HG03103 (cell line): ENCODE measurements at regions not wholly inside any gene's neighbourhood (a gene's known extent, or its start where the extent isn't known, plus 50 kb on each side); places are given as distances from the start of the nearest gene placed in this dataset.
"Not testable (repeated sequence)": the region's sequence is repeated elsewhere in the genome, so short reads cannot be mapped to it uniquely, and the experiment has no call there.

Experiments
- ATAC-seq: cut with Tn5 transposase; IDR thresholded peaks from one replicate; pipeline ENCODE4 v1.9.1; 2021; ENCODE audit warnings: low read depth; ENCODE audit not compliant: unreplicated experiment

DNA sequence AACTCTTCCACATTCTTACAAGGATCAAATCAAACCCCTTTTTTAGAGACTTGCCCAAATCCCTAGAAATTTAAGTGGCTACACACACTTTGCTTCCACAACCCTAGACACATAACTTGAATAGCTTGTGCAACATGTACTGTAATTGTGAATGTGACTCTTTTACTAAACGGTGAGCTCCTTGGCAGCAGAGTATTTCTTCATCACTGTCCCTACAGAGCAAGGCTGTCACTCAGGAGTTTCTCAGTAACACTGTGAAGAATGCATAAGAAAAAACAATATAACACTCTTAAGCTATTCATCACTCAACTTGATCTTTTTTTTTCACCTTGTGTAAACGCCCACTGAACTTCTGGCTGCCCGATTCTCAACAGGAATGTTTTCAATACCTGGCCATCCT lies 53.8 kb upstream of the ADAMTS18 start:
- ATAC-seq = no peak

- no peak for ATAC-seq
Measured at GRCh38 chr16:77491091-77491490, 56.3 kb upstream of the ADAMTS18 start.

GRCh38 chr16:77496934-77497333 lies 62.1 kb upstream of the ADAMTS18 start:
- ATAC-seq = no peak

GRCh38 chr16:77499373-77500285 lies 64.8 kb upstream of the ADAMTS18 start:
- no peak for ATAC-seq

GRCh38 chr16:77500286-77500598 lies 65.4 kb upstream of the ADAMTS18 start:
- no peak for ATAC-seq

- no peak for ATAC-seq
Measured at GRCh38 chr16:77500934-77501664, 66.3 kb upstream of the ADAMTS18 start.

- ATAC-seq = no peak
Measured at GRCh38 chr16:77502448-77502847, 67.6 kb upstream of the ADAMTS18 start.

DNA sequence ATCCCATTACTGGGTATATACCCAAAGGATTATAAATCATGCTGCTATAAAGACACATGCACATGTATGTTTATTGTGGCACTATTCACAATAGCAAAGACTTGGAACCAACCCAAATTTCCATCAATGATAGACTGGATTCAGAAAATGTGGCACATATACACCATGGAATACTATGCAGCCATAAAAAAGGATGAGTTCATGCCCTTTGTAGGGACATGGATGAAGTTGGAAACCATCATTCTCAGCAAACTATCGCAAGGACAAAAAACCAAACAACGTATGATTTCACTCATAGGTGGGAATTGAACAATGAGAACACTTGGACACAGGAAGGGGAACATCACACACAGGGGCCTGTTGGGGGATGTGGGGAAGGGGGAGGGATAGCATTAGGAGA lies 71.7 kb upstream of the ADAMTS18 start:
- not testable (repeated sequence) for ATAC-seq

GRCh38 chr16:77509051-77509450 lies 74.2 kb upstream of the ADAMTS18 start:
- ATAC-seq = no peak

GRCh38 chr16:77509796-77510195 lies 75.0 kb upstream of the ADAMTS18 start:
- ATAC-seq = no peak

DNA sequence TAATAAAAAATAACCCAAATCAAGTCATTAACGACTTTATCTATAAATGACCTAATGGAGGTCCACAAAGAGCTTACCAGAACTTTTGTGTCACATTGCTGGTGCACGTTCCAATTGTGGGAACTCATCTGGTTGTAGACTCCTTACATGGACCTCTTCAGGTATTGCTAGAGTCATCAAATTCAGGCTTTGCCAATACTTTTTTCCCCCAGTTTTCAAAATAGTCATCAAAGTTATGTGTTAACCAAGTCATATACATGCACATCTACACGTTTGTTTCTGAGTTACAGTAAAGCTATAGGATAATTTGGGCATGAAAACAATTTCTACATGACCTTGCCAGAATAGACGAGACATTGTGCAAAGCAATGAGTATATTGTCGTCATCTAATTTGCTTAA lies 76.2 kb upstream of the ADAMTS18 start:
- ATAC-seq = no peak

DNA sequence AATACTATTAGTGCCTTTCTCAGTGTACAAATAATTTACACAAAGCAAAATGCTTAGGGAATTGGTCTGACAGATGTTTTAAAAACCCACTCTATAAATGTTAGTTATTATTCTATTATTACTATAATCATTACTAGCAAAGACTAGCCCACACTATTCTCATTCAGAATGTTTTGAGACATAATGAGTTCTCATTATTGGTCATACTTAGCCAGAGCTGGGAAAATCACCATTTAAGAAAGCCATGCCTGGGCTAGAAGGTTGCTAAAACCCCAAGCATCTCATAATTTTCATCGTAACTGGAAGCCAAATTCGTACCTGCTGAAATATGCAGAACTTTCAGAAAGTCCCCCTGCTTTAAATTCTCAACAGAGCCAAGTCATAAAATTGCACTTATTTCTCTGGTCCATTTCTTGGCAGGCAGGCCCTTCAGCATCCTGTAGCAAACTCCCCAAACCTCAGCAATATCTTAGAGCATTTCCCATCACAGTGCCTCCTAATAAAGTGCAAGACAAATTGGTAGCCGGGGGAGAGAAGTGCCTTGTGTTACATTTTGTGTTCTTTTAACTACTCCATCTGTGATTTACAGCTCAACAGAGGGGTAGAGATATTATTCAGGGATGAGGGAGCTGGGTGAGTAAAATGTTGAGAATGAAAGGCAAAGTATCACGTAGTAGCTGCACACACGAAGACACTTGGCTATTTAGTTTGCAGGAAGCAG lies 79.8 kb upstream of the ADAMTS18 start:
- ATAC-seq = no peak

GRCh38 chr16:77525226-77525625 lies 90.4 kb upstream of the ADAMTS18 start:
- ATAC-seq = not testable (repeated sequence)

- ATAC-seq = no peak
Measured at GRCh38 chr16:77531752-77532151, 96.9 kb upstream of the ADAMTS18 start.

- ATAC-seq = no peak
Measured at GRCh38 chr16:77536809-77537208, 102.0 kb upstream of the ADAMTS18 start.

- no peak for ATAC-seq
Measured at GRCh38 chr16:77539421-77540034, 104.7 kb upstream of the ADAMTS18 start.

- ATAC-seq = no peak
Measured at GRCh38 chr16:77540646-77541045, 105.8 kb upstream of the ADAMTS18 start.

DNA sequence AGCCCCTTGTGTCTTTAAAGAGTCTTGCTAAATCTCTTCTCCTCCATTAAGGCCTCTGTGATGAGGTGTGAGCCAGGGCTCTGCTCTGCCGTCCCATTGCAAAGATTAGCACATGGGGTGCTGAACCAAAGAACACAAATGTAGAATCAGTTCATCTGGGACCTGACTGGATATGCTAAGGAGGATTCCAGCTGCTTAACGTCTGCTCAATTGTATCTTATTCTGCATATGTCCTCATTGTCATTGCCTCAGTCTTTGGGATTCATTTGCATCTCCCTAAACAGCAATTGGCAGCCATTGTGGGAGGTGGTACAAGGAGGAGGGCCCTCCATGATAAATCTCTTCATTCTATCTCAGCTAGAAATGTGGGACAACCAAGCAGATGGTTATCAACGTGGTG lies 106.3 kb upstream of the ADAMTS18 start:
- ATAC-seq = no peak

GRCh38 chr16:77548151-77548550 lies 113.3 kb upstream of the ADAMTS18 start:
- no peak for ATAC-seq

- no peak for ATAC-seq
Measured at GRCh38 chr16:77548766-77549165, 113.9 kb upstream of the ADAMTS18 start.

DNA sequence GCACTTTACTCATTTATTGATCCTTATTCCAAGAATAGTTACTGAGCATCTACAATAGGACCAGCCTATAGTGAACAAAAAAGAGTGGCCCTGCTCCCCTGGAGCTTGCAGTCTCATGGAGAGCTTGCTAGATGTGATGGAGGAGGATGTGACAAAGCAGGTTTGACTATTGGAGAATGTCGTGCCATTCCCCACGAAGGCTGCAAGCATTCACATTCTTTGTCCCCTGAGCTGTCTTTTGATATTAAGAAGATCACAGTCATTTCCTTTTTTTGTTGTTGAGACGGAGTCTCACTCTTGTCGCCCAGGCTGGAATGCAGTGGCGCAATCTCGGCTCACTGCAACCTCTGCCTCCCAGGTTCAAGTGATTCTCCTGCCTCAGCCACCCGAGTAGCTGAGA lies 115.0 kb upstream of the ADAMTS18 start:
- ATAC-seq = no peak
